ENCODE measurements at regions not wholly inside any gene's neighbourhood (a gene's known extent, or its start where the extent isn't known, plus 50 kb on each side); places are given as distances from the start of the nearest gene placed in this dataset.

GRCh38 chr4:35938936-35939335, 305.4 kb downstream of the ARAP2 start:
- H3K4me2 ChIP-seq (ENCODE audit: extremely low read depth, insufficient read depth, low read length), result no peak overlapping the region
- no peaks in the 10 kb centered on the region for H3K27me3 ChIP-seq (ENCODE audit: control insufficient read depth, insufficient read depth, low read length)
- H3K36me3 ChIP-seq (ENCODE audit: control insufficient read depth, insufficient read depth, low read length), result no peaks in the 10 kb centered on the region
- no peaks in the 10 kb centered on the region for H4K20me1 ChIP-seq (ENCODE audit: control insufficient read depth, extremely low read depth, insufficient read depth, low read length)
- H3K9ac ChIP-seq (ENCODE audit: insufficient read depth, low read length), result no peak overlapping the region
- TF ChIP-seq, protein P1, sequence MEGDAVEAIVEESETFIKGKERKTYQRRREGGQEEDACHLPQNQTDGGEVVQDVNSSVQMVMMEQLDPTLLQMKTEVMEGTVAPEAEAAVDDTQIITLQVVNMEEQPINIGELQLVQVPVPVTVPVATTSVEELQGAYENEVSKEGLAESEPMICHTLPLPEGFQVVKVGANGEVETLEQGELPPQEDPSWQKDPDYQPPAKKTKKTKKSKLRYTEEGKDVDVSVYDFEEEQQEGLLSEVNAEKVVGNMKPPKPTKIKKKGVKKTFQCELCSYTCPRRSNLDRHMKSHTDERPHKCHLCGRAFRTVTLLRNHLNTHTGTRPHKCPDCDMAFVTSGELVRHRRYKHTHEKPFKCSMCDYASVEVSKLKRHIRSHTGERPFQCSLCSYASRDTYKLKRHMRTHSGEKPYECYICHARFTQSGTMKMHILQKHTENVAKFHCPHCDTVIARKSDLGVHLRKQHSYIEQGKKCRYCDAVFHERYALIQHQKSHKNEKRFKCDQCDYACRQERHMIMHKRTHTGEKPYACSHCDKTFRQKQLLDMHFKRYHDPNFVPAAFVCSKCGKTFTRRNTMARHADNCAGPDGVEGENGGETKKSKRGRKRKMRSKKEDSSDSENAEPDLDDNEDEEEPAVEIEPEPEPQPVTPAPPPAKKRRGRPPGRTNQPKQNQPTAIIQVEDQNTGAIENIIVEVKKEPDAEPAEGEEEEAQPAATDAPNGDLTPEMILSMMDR (conservative IDR thresholded peaks at IDR 0.05 in 1 of 2, IDR thresholded peaks at IDR 0.05 in 1 of 2; ENCODE audit: low read depth in 1 of 2, low read length in 2 of 2), result no peak
- TF ChIP-seq EZH2 (IDR thresholded peaks at IDR 0.05; ENCODE audit: low read length, missing control alignments), result no peak
- no peaks in the 10 kb centered on the region for H3K79me2 ChIP-seq (ENCODE audit: control insufficient read depth, insufficient read depth, low read length)
- DNase-seq (ENCODE audit: low read depth in 2 of 2), result no peak
- no peaks in the 10 kb centered on the region for H3K4me1 ChIP-seq (ENCODE audit: control insufficient read depth, extremely low read depth, insufficient read depth, low read length)
- H3K4me3 ChIP-seq (replicated peaks in 1 of 4; ENCODE audit: control extremely low read depth in 1 of 4, insufficient read depth in 1 of 4, low read depth in 3 of 4, low read length in 4 of 4), result no peak overlapping the region
- no peaks in the 10 kb centered on the region for H3K9me3 ChIP-seq (ENCODE audit: control insufficient read depth, insufficient read depth, low read depth, low read length)
- H2AFZ ChIP-seq (ENCODE audit: low read length), result no peak overlapping the region
- no peak overlapping the region for H3K27ac ChIP-seq (ENCODE audit: insufficient read depth, low read length)

GRCh38 chr4:35939751-35940150, 304.6 kb downstream of the ARAP2 start:
- TF ChIP-seq, protein P1 (conservative IDR thresholded peaks at IDR 0.05 in 1 of 2, IDR thresholded peaks at IDR 0.05 in 1 of 2; ENCODE audit: low read depth in 1 of 2, low read length in 2 of 2), result no peak
- TF ChIP-seq EZH2 (IDR thresholded peaks at IDR 0.05; ENCODE audit: low read length, missing control alignments), result no peak
- Histone ChIP-seq H3K4me1 (ENCODE audit: control insufficient read depth, extremely low read depth, insufficient read depth, low read length) (no peaks in the 10 kb centered on the region), H3K27ac (ENCODE audit: insufficient read depth, low read length) (no peak overlapping the region), H3K27me3 (ENCODE audit: control insufficient read depth, insufficient read depth, low read length) (no peaks in the 10 kb centered on the region), H2AFZ (ENCODE audit: low read length) (no peak overlapping the region), H3K36me3 (ENCODE audit: control insufficient read depth, insufficient read depth, low read length) (no peaks in the 10 kb centered on the region), H3K4me2 (ENCODE audit: extremely low read depth, insufficient read depth, low read length) (no peak overlapping the region), H3K4me3 (replicated peaks in 1 of 4; ENCODE audit: control extremely low read depth in 1 of 4, insufficient read depth in 1 of 4, low read depth in 3 of 4, low read length in 4 of 4) (no peak overlapping the region), H3K79me2 (ENCODE audit: control insufficient read depth, insufficient read depth, low read length) (no peaks in the 10 kb centered on the region), H4K20me1 (ENCODE audit: control insufficient read depth, extremely low read depth, insufficient read depth, low read length) (no peaks in the 10 kb centered on the region), H3K9me3 (ENCODE audit: control insufficient read depth, insufficient read depth, low read depth, low read length) (no peaks in the 10 kb centered on the region), H3K9ac (ENCODE audit: insufficient read depth, low read length) (no peak overlapping the region)
- no peak for DNase-seq (ENCODE audit: low read depth in 2 of 2)

DNA sequence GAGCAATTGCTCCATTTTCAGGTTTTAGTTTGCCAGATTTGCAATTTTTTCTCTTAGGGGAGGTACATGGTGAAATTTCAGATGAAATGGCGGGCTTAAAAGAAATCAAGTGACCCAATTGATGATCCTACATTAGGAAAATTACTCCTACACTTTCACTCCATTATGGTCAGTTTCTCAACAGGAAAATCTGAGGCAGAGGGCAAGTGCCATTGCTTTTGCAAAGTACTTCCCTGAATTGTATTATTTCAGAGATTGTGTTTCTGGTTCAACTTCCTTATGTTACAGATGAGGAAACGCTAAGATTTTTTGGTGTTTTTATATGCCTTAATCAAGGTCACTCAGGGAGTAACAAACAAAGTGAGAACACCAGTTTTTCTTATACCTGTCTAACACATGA, 302.2 kb downstream of the ARAP2 start:
- DNase-seq (ENCODE audit: low read depth in 2 of 2), result no peak
- Histone ChIP-seq H3K27ac (ENCODE audit: insufficient read depth, low read length) (no peak overlapping the region), H3K79me2 (ENCODE audit: control insufficient read depth, insufficient read depth, low read length) (no peaks in the 10 kb centered on the region), H3K36me3 (ENCODE audit: control insufficient read depth, insufficient read depth, low read length) (no peaks in the 10 kb centered on the region), H3K27me3 (ENCODE audit: control insufficient read depth, insufficient read depth, low read length) (no peaks in the 10 kb centered on the region), H3K9ac (ENCODE audit: insufficient read depth, low read length) (no peak overlapping the region), H3K9me3 (ENCODE audit: control insufficient read depth, insufficient read depth, low read depth, low read length) (no peaks in the 10 kb centered on the region), H4K20me1 (ENCODE audit: control insufficient read depth, extremely low read depth, insufficient read depth, low read length) (no peaks in the 10 kb centered on the region), H2AFZ (ENCODE audit: low read length) (no peak overlapping the region), H3K4me1 (ENCODE audit: control insufficient read depth, extremely low read depth, insufficient read depth, low read length) (no peaks in the 10 kb centered on the region), H3K4me3 (replicated peaks in 1 of 4; ENCODE audit: control extremely low read depth in 1 of 4, insufficient read depth in 1 of 4, low read depth in 3 of 4, low read length in 4 of 4) (no peak overlapping the region), H3K4me2 (ENCODE audit: extremely low read depth, insufficient read depth, low read length) (no peak overlapping the region)
- no peak for TF ChIP-seq EZH2 (IDR thresholded peaks at IDR 0.05; ENCODE audit: low read length, missing control alignments)
- TF ChIP-seq, protein P1 (conservative IDR thresholded peaks at IDR 0.05 in 1 of 2, IDR thresholded peaks at IDR 0.05 in 1 of 2; ENCODE audit: low read depth in 1 of 2, low read length in 2 of 2), result no peak

All from fibroblast of lung (primary cell).